ENCODE measurements at regions not wholly inside any gene's neighbourhood (a gene's known extent, or its start where the extent isn't known, plus 50 kb on each side); places are given as distances from the start of the nearest gene placed in this dataset.

DNA sequence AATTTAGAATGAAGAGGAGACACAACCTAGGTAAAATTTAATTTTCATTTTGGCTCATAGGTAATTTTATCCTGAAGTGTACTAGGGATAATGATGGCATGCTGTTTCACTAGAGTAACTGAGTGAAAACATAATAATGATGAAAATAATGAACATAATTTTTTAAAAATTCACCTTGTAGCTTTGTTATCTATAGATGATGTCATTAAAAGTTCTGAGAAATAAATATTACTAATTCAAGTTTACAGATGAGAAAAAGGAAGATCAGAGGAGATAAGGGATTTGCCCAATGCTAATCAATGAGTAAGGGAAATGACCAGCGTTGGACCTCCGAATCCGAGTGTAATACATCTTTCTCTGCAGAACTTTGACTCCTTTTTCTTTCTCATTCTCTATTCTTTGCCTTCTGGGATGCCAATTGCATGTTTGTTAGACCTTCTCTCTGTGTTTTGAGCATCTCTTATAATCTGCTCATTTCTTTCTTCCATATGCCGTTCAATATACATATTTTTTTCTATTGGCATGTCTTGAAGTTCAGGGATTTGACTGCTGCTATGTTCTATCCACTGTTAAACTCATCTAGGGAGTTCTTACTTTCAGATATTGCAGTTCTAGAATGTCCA, 186.5 kb downstream of the SNX19 start:
- TF ChIP-seq POLR2A (IDR thresholded peaks at IDR 0.05) = no peak
- TF ChIP-seq, protein P1, sequence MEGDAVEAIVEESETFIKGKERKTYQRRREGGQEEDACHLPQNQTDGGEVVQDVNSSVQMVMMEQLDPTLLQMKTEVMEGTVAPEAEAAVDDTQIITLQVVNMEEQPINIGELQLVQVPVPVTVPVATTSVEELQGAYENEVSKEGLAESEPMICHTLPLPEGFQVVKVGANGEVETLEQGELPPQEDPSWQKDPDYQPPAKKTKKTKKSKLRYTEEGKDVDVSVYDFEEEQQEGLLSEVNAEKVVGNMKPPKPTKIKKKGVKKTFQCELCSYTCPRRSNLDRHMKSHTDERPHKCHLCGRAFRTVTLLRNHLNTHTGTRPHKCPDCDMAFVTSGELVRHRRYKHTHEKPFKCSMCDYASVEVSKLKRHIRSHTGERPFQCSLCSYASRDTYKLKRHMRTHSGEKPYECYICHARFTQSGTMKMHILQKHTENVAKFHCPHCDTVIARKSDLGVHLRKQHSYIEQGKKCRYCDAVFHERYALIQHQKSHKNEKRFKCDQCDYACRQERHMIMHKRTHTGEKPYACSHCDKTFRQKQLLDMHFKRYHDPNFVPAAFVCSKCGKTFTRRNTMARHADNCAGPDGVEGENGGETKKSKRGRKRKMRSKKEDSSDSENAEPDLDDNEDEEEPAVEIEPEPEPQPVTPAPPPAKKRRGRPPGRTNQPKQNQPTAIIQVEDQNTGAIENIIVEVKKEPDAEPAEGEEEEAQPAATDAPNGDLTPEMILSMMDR (IDR thresholded peaks at IDR 0.05) = no peak
- no peak for TF ChIP-seq EP300 (IDR thresholded peaks at IDR 0.05)
